Astrocyte (in vitro differentiated cells and primary cell): ENCODE measurements at regions not wholly inside any gene's neighbourhood (a gene's known extent, or its start where the extent isn't known, plus 50 kb on each side); places are given as distances from the start of the nearest gene placed in this dataset.
"Not testable (repeated sequence)": the region's sequence is repeated elsewhere in the genome, so short reads cannot be mapped to it uniquely, and the experiment has no call there.

ENCODE experiments used
- DNase-seq: peaks from one replicate; pipeline ENCODE4 v3.0.0-alpha.2; 2010; ENCODE audit warnings: low read depth
- FAIRE-seq: peaks from 2 replicates; lab custom pipeline; 2011; peaks lifted over from hg19 to GRCh38; lab: Jason Lieb, UNC
- H2AFZ ChIP-seq: 2 replicates; pipeline ENCODE4 v1.6.0; 2012; ENCODE audit warnings: low read depth, low read length, inconsistent platforms
- H3K27ac ChIP-seq: 2 replicates; pipeline ENCODE4 v1.5.1; 2011; ENCODE audit warnings: low read depth, low read length, inconsistent platforms
- H3K27me3 ChIP-seq: 2 replicates; pipeline ENCODE4 v1.6.0; 2011; ENCODE audit warnings: low read length, inconsistent platforms; ENCODE audit not compliant: insufficient read depth
- H3K36me3 ChIP-seq: 2 replicates; pipeline ENCODE4 v1.5.1; 2011; ENCODE audit warnings: low read length, inconsistent platforms; ENCODE audit not compliant: insufficient read depth
- H3K4me1 ChIP-seq: 2 replicates; pipeline ENCODE4 v1.5.1; 2011; ENCODE audit warnings: low read length, inconsistent platforms; ENCODE audit not compliant: insufficient read depth
- H3K4me2 ChIP-seq: 2 replicates; pipeline ENCODE4 v1.6.0; 2012; ENCODE audit warnings: low read length, inconsistent platforms
- H3K4me3 ChIP-seq: 2 replicates; pipeline ENCODE4 v1.5.1; 2011; ENCODE audit warnings: low read depth, mild to moderate bottlenecking, low read length, inconsistent platforms; ENCODE audit not compliant: insufficient read depth
- H3K79me2 ChIP-seq: 2 replicates; pipeline ENCODE4 v1.6.0; 2012; ENCODE audit warnings: mild to moderate bottlenecking, low read length, inconsistent platforms; ENCODE audit not compliant: insufficient read depth
- H3K9ac ChIP-seq: 2 replicates; pipeline ENCODE4 v1.6.0; 2012; ENCODE audit warnings: mild to moderate bottlenecking, low read length, inconsistent platforms
- H3K9me3 ChIP-seq: 2 replicates; pipeline ENCODE4 v1.5.1; 2012; ENCODE audit warnings: low read depth, mild to moderate bottlenecking, low read length, inconsistent platforms; ENCODE audit not compliant: insufficient read depth
- H4K20me1 ChIP-seq: 2 replicates; pipeline ENCODE4 v1.6.0; 2012; ENCODE audit warnings: low read length, inconsistent platforms; ENCODE audit not compliant: insufficient read depth
- H3K27ac Mint-ChIP-seq: one replicate; pipeline ENCODE4 v1.8.0; 2021; ENCODE audit warnings: mild to moderate bottlenecking, mixed read lengths; ENCODE audit not compliant: unreplicated experiment
- H3K27me3 Mint-ChIP-seq: one replicate; pipeline ENCODE4 v1.8.0; 2021; ENCODE audit warnings: low read depth, mixed read lengths; ENCODE audit not compliant: unreplicated experiment
- H3K36me3 Mint-ChIP-seq: one replicate; pipeline ENCODE4 v1.8.0; 2021; ENCODE audit warnings: low read depth, mixed read lengths; ENCODE audit not compliant: unreplicated experiment
- H3K4me1 Mint-ChIP-seq: one replicate; pipeline ENCODE4 v1.8.0; 2021; ENCODE audit warnings: low read depth, mixed read lengths; ENCODE audit not compliant: unreplicated experiment
- H3K4me3 Mint-ChIP-seq: one replicate; pipeline ENCODE4 v1.8.0; 2021; ENCODE audit warnings: mild to moderate bottlenecking, moderate library complexity, mixed read lengths; ENCODE audit not compliant: unreplicated experiment
- H3K9me3 Mint-ChIP-seq: one replicate; pipeline ENCODE4 v1.8.0; 2021; ENCODE audit warnings: mild to moderate bottlenecking, mixed read lengths; ENCODE audit not compliant: unreplicated experiment
- EZH2 ChIP-seq: IDR thresholded peaks from 2 replicates; pipeline ENCODE4 v1.6.1; 2012; ENCODE audit warnings: mild to moderate bottlenecking, low read length, inconsistent platforms; ENCODE audit not compliant: insufficient read depth
- TF ChIP-seq, protein P1 (sequence below): IDR thresholded peaks from 2 replicates; pipeline ENCODE4 v1.5.1; 2011; ENCODE audit warnings: low read depth, mild to moderate bottlenecking, inconsistent platforms, low read length, moderate library complexity; ENCODE audit not compliant: insufficient read depth

DNA sequence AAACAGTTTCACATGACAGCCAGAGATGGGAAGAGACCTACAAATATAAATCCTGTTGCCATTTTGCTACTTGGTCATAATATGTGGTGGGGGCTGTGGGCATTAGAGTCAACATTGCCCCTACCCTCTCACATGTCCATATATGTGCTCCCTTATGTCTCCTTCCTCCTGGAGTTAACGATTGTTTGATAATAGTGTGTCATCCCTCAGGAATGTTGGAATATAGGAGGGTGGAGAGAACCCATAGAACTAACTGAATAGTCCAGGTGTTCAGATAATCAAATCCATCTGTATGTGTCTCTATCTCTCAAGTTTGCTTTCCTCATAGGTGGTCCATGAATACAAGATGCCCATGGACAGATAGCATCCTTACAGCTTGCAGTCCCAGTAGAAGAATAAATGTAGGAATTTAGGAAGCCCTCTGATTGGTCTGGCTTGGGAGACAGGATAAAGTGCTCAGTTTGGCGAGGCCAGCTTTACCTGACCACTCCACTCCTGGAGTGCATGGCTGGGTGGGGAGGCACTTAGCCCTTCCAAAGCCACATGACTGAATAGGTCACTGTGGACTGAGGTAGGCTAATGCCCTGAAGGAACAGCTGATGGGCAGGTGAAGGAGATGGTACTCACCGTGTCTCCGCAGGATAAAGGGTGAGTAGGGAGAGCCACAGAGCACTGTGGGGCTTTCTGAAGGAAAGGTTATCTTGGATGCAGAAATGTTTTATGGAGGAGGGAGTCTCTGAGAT, 166.9 kb downstream of the CDCA7 start:
- Histone ChIP-seq H3K27ac (no peak overlapping the region), H2AFZ (no peak overlapping the region), H3K36me3 (no peaks in the 10 kb centered on the region), H3K4me3 (no peak overlapping the region), H3K9ac (no peak overlapping the region), H3K4me1 (no peaks in the 10 kb centered on the region), H4K20me1 (no peaks in the 10 kb centered on the region), H3K4me2 (no peak overlapping the region), H3K27me3 (no peaks in the 10 kb centered on the region), H3K79me2 (no peaks in the 10 kb centered on the region), H3K9me3 (no peaks in the 10 kb centered on the region)
- H3K4me3 Mint-ChIP-seq = no peak overlapping the region
- H3K27ac Mint-ChIP-seq = no peak overlapping the region
- FAIRE-seq = no peak
- H3K9me3 Mint-ChIP-seq = no peaks in the 10 kb centered on the region
- DNase-seq = no peak
- H3K27me3 Mint-ChIP-seq = no peaks in the 10 kb centered on the region
- H3K36me3 Mint-ChIP-seq = no peaks in the 10 kb centered on the region
- TF ChIP-seq, protein P1, sequence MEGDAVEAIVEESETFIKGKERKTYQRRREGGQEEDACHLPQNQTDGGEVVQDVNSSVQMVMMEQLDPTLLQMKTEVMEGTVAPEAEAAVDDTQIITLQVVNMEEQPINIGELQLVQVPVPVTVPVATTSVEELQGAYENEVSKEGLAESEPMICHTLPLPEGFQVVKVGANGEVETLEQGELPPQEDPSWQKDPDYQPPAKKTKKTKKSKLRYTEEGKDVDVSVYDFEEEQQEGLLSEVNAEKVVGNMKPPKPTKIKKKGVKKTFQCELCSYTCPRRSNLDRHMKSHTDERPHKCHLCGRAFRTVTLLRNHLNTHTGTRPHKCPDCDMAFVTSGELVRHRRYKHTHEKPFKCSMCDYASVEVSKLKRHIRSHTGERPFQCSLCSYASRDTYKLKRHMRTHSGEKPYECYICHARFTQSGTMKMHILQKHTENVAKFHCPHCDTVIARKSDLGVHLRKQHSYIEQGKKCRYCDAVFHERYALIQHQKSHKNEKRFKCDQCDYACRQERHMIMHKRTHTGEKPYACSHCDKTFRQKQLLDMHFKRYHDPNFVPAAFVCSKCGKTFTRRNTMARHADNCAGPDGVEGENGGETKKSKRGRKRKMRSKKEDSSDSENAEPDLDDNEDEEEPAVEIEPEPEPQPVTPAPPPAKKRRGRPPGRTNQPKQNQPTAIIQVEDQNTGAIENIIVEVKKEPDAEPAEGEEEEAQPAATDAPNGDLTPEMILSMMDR = no peak
- no peak for TF ChIP-seq EZH2
- H3K4me1 Mint-ChIP-seq = peaks cover 2% of the 10 kb centered on the region

DNA sequence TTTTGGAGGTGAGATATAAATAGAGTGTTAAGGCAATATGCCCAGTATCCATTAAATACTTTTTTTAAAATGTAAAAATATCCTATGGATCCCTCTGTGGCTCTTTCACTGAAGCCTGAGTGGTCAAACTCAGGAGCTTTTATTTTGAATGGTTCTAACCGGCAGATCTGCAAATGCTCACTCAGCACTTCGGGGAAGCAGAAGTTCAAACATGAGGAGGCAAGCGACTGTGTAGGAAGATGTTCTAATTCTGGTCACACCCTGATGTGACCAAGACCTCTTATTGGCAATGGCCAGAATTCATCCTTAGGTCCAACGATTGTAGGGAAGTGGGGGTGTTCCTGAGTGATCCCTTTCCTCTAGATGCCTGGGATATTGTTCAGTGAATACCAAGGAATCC, 168.8 kb downstream of the CDCA7 start:
- no peak overlapping the region for H3K27ac ChIP-seq
- H3K36me3 Mint-ChIP-seq = no peaks in the 10 kb centered on the region
- no peaks in the 10 kb centered on the region for H3K4me1 ChIP-seq
- H2AFZ ChIP-seq = no peak overlapping the region
- DNase-seq = no peak
- H3K4me1 Mint-ChIP-seq = peaks cover 2% of the 10 kb centered on the region
- H3K79me2 ChIP-seq = no peaks in the 10 kb centered on the region
- no peak overlapping the region for H3K4me3 Mint-ChIP-seq
- no peak overlapping the region for H3K27ac Mint-ChIP-seq
- H3K9me3 ChIP-seq = no peaks in the 10 kb centered on the region
- no peak overlapping the region for H3K9ac ChIP-seq
- H3K4me2 ChIP-seq = no peak overlapping the region
- TF ChIP-seq EZH2 = no peak
- no peaks in the 10 kb centered on the region for H3K9me3 Mint-ChIP-seq
- no peak overlapping the region for H3K4me3 ChIP-seq
- no peak for FAIRE-seq
- H3K27me3 ChIP-seq = no peaks in the 10 kb centered on the region
- no peaks in the 10 kb centered on the region for H3K36me3 ChIP-seq
- no peaks in the 10 kb centered on the region for H3K27me3 Mint-ChIP-seq
- H4K20me1 ChIP-seq = no peaks in the 10 kb centered on the region

DNA sequence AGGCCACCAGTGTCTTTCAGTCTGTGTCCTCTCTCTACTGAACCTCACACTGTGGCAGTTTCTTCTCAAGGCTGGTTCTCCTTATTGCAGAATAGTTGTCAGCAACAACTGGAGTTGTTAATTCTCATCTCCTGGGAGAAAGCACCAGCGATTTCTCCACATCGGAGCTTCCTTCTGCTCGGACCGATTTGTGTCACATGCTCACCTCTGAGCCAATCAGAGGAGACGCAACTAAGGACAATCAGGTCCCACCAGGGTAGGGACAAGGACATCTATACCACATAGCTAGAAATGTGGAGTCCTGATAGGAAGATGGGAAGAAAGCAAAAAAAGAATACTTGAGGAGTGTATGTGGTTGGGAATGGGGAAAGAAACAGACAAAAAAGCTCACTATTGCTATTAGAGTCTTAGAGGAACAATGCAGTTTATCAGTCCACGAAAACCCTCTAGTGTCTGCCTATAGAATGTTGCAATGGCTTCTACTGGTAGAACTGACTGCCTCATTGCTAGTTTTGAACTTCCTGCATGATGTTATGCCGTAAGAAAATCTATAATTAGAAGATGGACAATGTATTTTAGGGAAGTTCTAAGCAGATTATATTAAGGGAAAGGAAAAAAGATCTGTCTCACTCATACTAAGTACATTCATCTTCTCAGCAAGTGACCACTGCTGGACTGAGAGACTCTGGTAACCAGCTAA, 169.7 kb downstream of the CDCA7 start:
- H3K9me3 ChIP-seq = no peaks in the 10 kb centered on the region
- Mint-ChIP-seq H3K27me3 (no peaks in the 10 kb centered on the region), H3K36me3 (no peaks in the 10 kb centered on the region), H3K4me1 (peaks cover 2% of the 10 kb centered on the region), H3K9me3 (no peaks in the 10 kb centered on the region), H3K27ac (no peak overlapping the region), H3K4me3 (no peak overlapping the region)
- no peaks in the 10 kb centered on the region for H3K4me1 ChIP-seq
- H2AFZ ChIP-seq = no peak overlapping the region
- no peak for TF ChIP-seq EZH2
- TF ChIP-seq, protein P1 = no peak
- H3K9ac ChIP-seq = no peak overlapping the region
- no peak for DNase-seq
- no peaks in the 10 kb centered on the region for H3K36me3 ChIP-seq
- FAIRE-seq = no peak
- H3K4me3 ChIP-seq = no peak overlapping the region
- no peaks in the 10 kb centered on the region for H3K79me2 ChIP-seq
- H3K4me2 ChIP-seq = no peak overlapping the region
- no peak overlapping the region for H3K27ac ChIP-seq
- H3K27me3 ChIP-seq = no peaks in the 10 kb centered on the region
- no peaks in the 10 kb centered on the region for H4K20me1 ChIP-seq

DNA sequence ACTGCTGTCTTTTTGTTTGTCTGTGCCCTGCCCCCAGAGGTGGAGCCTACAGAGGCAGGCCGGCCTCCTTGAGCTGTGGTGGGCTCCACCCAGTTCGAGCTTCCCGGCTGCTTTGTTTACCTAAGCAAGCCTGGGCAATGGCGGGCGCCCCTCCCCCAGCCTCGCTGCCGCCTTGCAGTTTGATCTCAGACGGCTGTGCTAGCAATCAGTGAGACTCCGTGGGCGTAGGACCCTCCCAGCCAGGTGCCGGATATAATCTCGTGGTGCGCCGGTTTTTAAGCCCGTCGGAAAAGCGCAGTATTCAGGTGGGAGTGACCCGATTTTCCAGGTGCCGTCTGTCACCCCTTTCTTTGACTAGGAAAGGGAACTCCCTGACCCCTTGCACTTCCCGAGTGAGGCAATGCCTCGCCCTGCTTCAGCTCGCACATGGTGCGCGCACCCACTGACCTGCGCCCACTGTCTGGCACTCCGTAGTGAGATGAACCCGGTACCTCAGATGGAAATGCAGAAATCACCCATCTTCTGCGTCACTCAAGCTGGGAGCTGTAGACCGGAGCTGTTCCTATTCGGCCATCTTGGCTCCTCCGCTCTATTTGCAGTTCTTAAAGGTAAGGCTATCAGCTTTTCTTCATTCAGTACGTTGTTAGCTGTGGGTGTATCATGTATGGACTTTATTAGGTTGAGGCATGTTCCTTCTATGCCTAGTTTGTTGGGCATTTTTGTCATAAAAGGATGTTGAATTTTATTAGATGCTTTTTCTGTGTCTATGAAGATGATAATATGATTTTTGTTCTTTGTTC, 178.3 kb downstream of the CDCA7 start:
- H3K4me3 Mint-ChIP-seq, H3K9me3 ChIP-seq, H4K20me1 ChIP-seq, H3K27me3 ChIP-seq, H3K79me2 ChIP-seq, FAIRE-seq, H3K27ac ChIP-seq, H3K9ac ChIP-seq, H3K4me1 Mint-ChIP-seq, H2AFZ ChIP-seq, H3K27me3 Mint-ChIP-seq, DNase-seq, H3K4me1 ChIP-seq, H3K36me3 Mint-ChIP-seq, H3K4me2 ChIP-seq, H3K36me3 ChIP-seq, H3K27ac Mint-ChIP-seq, H3K4me3 ChIP-seq, H3K9me3 Mint-ChIP-seq: not testable (repeated sequence)
